H9 (cell line): ENCODE measurements at regions not wholly inside any gene's neighbourhood (a gene's known extent, or its start where the extent isn't known, plus 50 kb on each side); places are given as distances from the start of the nearest gene placed in this dataset.

ENCODE experiments used
- DNase-seq: peaks from one replicate; pipeline ENCODE4 v3.0.0-alpha.2; 2017
- H2AFZ ChIP-seq: one replicate; pipeline ENCODE4 v1.6.1; 2013; ENCODE audit warnings: mild to moderate bottlenecking, low read length, control low read depth, moderate library complexity
- H2AK5ac ChIP-seq: 2 replicates; pipeline ENCODE4 v1.6.1; 2013; ENCODE audit warnings: low read length, control low read depth, mixed read lengths; ENCODE audit not compliant: insufficient read length
- H2BK120ac ChIP-seq: one replicate; pipeline ENCODE4 v1.6.1; 2013; ENCODE audit warnings: low read depth, mild to moderate bottlenecking, low read length, control low read depth, inconsistent platforms; ENCODE audit not compliant: poor library complexity, severe bottlenecking
- H2BK12ac ChIP-seq: 2 replicates; pipeline ENCODE4 v1.6.1; 2013; ENCODE audit warnings: low read length, control low read depth, mixed read lengths, low read depth; ENCODE audit not compliant: insufficient read length
- H2BK15ac ChIP-seq: 2 replicates; pipeline ENCODE4 v1.6.1; 2013; ENCODE audit warnings: low read depth, low read length, control low read depth
- H2BK20ac ChIP-seq: one replicate; pipeline ENCODE4 v1.6.1; 2013; ENCODE audit warnings: low read depth, mild to moderate bottlenecking, low read length, control low read depth, inconsistent platforms; ENCODE audit not compliant: poor library complexity, severe bottlenecking
- H2BK5ac ChIP-seq: 2 replicates; pipeline ENCODE4 v1.6.1; 2013; ENCODE audit warnings: low read length, control low read depth, mixed read lengths; ENCODE audit not compliant: insufficient read length
- H3K14ac ChIP-seq: 2 replicates; pipeline ENCODE4 v1.6.1; 2013; ENCODE audit warnings: low read length, control low read depth; ENCODE audit not compliant: insufficient read depth
- H3K18ac ChIP-seq: 2 replicates; pipeline ENCODE4 v1.6.1; 2013; ENCODE audit warnings: low read depth, mild to moderate bottlenecking, mixed read lengths, low read length, control low read depth; ENCODE audit not compliant: insufficient read length
- H3K23ac ChIP-seq: 2 replicates; pipeline ENCODE4 v1.6.1; 2013; ENCODE audit warnings: low read length, control low read depth, mixed read lengths, low read depth; ENCODE audit not compliant: insufficient read length
- H3K23me2 ChIP-seq: 2 replicates; pipeline ENCODE4 v1.6.1; 2013; ENCODE audit warnings: low read depth, mild to moderate bottlenecking, mixed read lengths, low read length, control low read depth; ENCODE audit not compliant: insufficient read length, poor library complexity, severe bottlenecking
- H3K27ac ChIP-seq: 2 replicates; pipeline ENCODE4 v1.5.1; 2013; ENCODE audit warnings: low read length, control low read depth, mixed read lengths, low read depth; ENCODE audit not compliant: insufficient read length
- H3K27me3 ChIP-seq: 2 replicates; pipeline ENCODE4 v1.6.1; 2013; ENCODE audit warnings: low read length, control low read depth, inconsistent platforms; ENCODE audit not compliant: insufficient read depth
- H3K4ac ChIP-seq: 2 replicates; pipeline ENCODE4 v1.6.1; 2013; ENCODE audit warnings: low read depth, mild to moderate bottlenecking, control low read depth, inconsistent platforms, low read length, moderate library complexity
- H3K4me1 ChIP-seq: 2 replicates; pipeline ENCODE4 v1.6.1; 2013; ENCODE audit warnings: low read length, control low read depth, inconsistent platforms; ENCODE audit not compliant: insufficient read depth
- H3K4me2 ChIP-seq: 2 replicates; pipeline ENCODE4 v1.6.1; 2013; ENCODE audit warnings: low read length, control low read depth, mixed read lengths; ENCODE audit not compliant: insufficient read length, insufficient read depth
- H3K56ac ChIP-seq: 2 replicates; pipeline ENCODE4 v1.6.1; 2013; ENCODE audit warnings: low read depth, mild to moderate bottlenecking, mixed read lengths, low read length, control low read depth; ENCODE audit not compliant: insufficient read length
- H3K79me1 ChIP-seq: 2 replicates; pipeline ENCODE4 v1.6.1; 2013; ENCODE audit warnings: low read depth, mild to moderate bottlenecking, moderate library complexity, low read length, control low read depth, inconsistent platforms; ENCODE audit not compliant: insufficient read depth, poor library complexity, severe bottlenecking
- H3K79me2 ChIP-seq: 2 replicates; pipeline ENCODE4 v1.6.1; 2013; ENCODE audit warnings: low read length, control low read depth, inconsistent platforms; ENCODE audit not compliant: insufficient read depth
- H3K9ac ChIP-seq: 2 replicates; pipeline ENCODE4 v1.6.1; 2013; ENCODE audit warnings: low read length, control low read depth, mixed read lengths; ENCODE audit not compliant: insufficient read length; ENCODE audit errors: extremely low read depth
- H3K9me3 ChIP-seq: one replicate; pipeline ENCODE4 v1.6.1; 2013; ENCODE audit warnings: low read depth, low read length, inconsistent platforms; ENCODE audit not compliant: control insufficient read depth
- H3T11ph ChIP-seq: one replicate; pipeline ENCODE4 v1.6.1; 2013; ENCODE audit warnings: mild to moderate bottlenecking, low read length, control low read depth, inconsistent platforms
- H4K20me1 ChIP-seq: one replicate; pipeline ENCODE4 v1.6.1; 2013; ENCODE audit not compliant: control insufficient read depth, insufficient read length, insufficient read depth
- H4K5ac ChIP-seq: 2 replicates; pipeline ENCODE4 v1.6.1; 2013; ENCODE audit warnings: low read depth, mild to moderate bottlenecking, mixed read lengths, low read length, control low read depth; ENCODE audit not compliant: insufficient read length
- H4K8ac ChIP-seq: replicated peaks from 2 replicates; pipeline ENCODE4 v1.6.1; 2013; ENCODE audit warnings: low read length, control low read depth, mixed read lengths, low read depth; ENCODE audit not compliant: insufficient read length
- H4K91ac ChIP-seq: 2 replicates; pipeline ENCODE4 v1.6.1; 2013; ENCODE audit warnings: low read depth, mild to moderate bottlenecking, moderate library complexity, mixed read lengths, low read length, control low read depth; ENCODE audit not compliant: insufficient read length
- H3K27ac Mint-ChIP-seq, 3 experiments: 2 replicates in 2 of 3; 3 replicates in 1 of 3; pipeline ENCODE4 v1.8.0; 2020 to 2021; ENCODE audit warnings: mixed read lengths in 3 of 3, mild to moderate bottlenecking in 1 of 3, moderate library complexity in 1 of 3
- H3K27me3 Mint-ChIP-seq: 2 replicates; pipeline ENCODE4 v1.8.0; 2021; ENCODE audit warnings: low read depth, mild to moderate bottlenecking, moderate library complexity, mixed read lengths
- H3K36me3 Mint-ChIP-seq, 3 experiments: 2 replicates in 2 of 3; 3 replicates in 1 of 3; pipeline ENCODE4 v1.8.0; 2020 to 2021; ENCODE audit warnings: low read depth in 3 of 3, mixed read lengths in 3 of 3; ENCODE audit not compliant: insufficient read depth in 1 of 3
- H3K4me1 Mint-ChIP-seq, 2 experiments: 2 replicates each; pipeline ENCODE4 v1.8.0; 2020; ENCODE audit warnings: mixed read lengths in 2 of 2
- H3K4me3 Mint-ChIP-seq, 2 experiments: 2 replicates in 1 of 2; 3 replicates in 1 of 2; pipeline ENCODE4 v1.8.0; 2020 to 2021; ENCODE audit warnings: mild to moderate bottlenecking in 2 of 2, mixed read lengths in 2 of 2, moderate library complexity in 1 of 2
- H3K9me3 Mint-ChIP-seq, 2 experiments: 2 replicates in 1 of 2; 3 replicates in 1 of 2; pipeline ENCODE4 v1.8.0; 2020; ENCODE audit warnings: mild to moderate bottlenecking in 2 of 2, mixed read lengths in 2 of 2, moderate library complexity in 1 of 2
- CTCF ChIP-seq: fragments of 200-600 bp; sonication (generic); conservative IDR thresholded peaks from 3 replicates; pipeline ENCODE4 v1.8.0; 2021; ENCODE audit warnings: antibody characterized with exemption, mild to moderate bottlenecking
- WGBS: extraction: QIAGEN DNeasy Blood & Tissue Kit; methylation state at CpG from one replicate; pipeline ENCODE4 v1.1.7; 2013; ENCODE audit warnings: missing lambda C conversion rate, low lambda C conversion rate, mixed read lengths; ENCODE audit not compliant: insufficient read length; ENCODE audit errors: extremely low coverage; 5-methylcytosine and 5-hydroxymethylcytosine counted together

DNA sequence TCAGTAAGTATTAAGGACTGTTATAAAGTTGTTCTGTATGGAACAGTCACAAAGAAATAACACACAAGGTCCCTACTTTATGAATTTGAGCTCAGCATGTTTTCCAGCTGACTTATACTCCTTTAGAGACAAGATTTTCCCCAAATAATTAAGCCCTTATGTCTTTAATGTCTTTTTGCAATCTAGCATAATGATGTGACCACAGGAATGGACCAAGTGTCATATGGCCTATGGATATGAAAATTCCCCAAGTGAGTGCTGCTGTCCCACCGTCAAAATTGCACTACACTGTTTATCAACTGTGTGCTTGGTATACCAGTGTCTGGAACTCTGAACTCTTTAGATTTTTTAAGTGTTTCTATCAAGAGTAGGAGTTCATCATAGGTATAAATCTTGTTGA is 369.6 kb downstream of the PID1 start:
- no peak overlapping the region for H3K27ac Mint-ChIP-seq
- no peak overlapping the region for H2BK12ac ChIP-seq
- H4K20me1 ChIP-seq: no peaks in the 10 kb centered on the region
- no peak overlapping the region for H2BK15ac ChIP-seq
- H2AFZ ChIP-seq: no peak overlapping the region
- no peak for TF ChIP-seq CTCF
- no peaks in the 10 kb centered on the region for H3K9me3 ChIP-seq
- no peaks in the 10 kb centered on the region for H3K79me1 ChIP-seq
- DNase-seq: no peak
- no peak overlapping the region for H3K18ac ChIP-seq
- H3K36me3 Mint-ChIP-seq: no peaks in the 10 kb centered on the region
- no peak overlapping the region for H2AK5ac ChIP-seq
- H3K56ac ChIP-seq: no peak overlapping the region
- H3K4me2 ChIP-seq: no peak overlapping the region
- H3K79me2 ChIP-seq: no peaks in the 10 kb centered on the region
- H2BK5ac ChIP-seq: no peak overlapping the region
- no peak overlapping the region for H2BK20ac ChIP-seq
- no peak overlapping the region for H3K14ac ChIP-seq
- no peak overlapping the region for H3K9ac ChIP-seq
- no CpG with 5 or more reads among the region's 1 CpG for WGBS
- no peak overlapping the region for H3K23ac ChIP-seq
- peaks cover 2% of the 10 kb centered on the region for H3K27me3 Mint-ChIP-seq
- no peak overlapping the region for H3T11ph ChIP-seq
- H3K9me3 Mint-ChIP-seq: no peaks in the 10 kb centered on the region
- no peaks in the 10 kb centered on the region for H3K27me3 ChIP-seq
- H4K8ac ChIP-seq: no peak overlapping the region
- no peaks in the 10 kb centered on the region for H3K23me2 ChIP-seq
- H3K4ac ChIP-seq: no peak overlapping the region
- H3K4me3 Mint-ChIP-seq: no peak overlapping the region
- no peak overlapping the region for H4K91ac ChIP-seq
- H3K4me1 Mint-ChIP-seq: no peaks in the 10 kb centered on the region
- H3K27ac ChIP-seq: no peak overlapping the region
- H4K5ac ChIP-seq: no peak overlapping the region
- no peaks in the 10 kb centered on the region for H3K4me1 ChIP-seq
- H2BK120ac ChIP-seq: no peak overlapping the region
